GM19238 (cell line): ENCODE measurements at regions not wholly inside any gene's neighbourhood (a gene's known extent, or its start where the extent isn't known, plus 50 kb on each side); places are given as distances from the start of the nearest gene placed in this dataset.
"Not testable (repeated sequence)": the region's sequence is repeated elsewhere in the genome, so short reads cannot be mapped to it uniquely, and the experiment has no call there.

Source experiments
- DNase-seq: peaks from one replicate; pipeline ENCODE4 v3.0.0; 2011; ENCODE audit warnings: low spot score; ENCODE audit not compliant: insufficient read length

- DNase-seq = no peak
These were observed 872.2 kb upstream of the AUTS2 start for GRCh38 chr7:68725843-68726785.

- not testable (repeated sequence) for DNase-seq
These were observed 869.6 kb upstream of the AUTS2 start for GRCh38 chr7:68728720-68729119.

- DNase-seq = no peak
These were observed 868.9 kb upstream of the AUTS2 start for GRCh38 chr7:68729371-68729770.

- DNase-seq = no peak
These were observed 868.1 kb upstream of the AUTS2 start for GRCh38 chr7:68730194-68730593.

- no peak for DNase-seq
These were observed 867.3 kb upstream of the AUTS2 start for GRCh38 chr7:68730964-68731363.

GRCh38 chr7:68733219-68734153, 864.8 kb upstream of the AUTS2 start:
- DNase-seq = no peak

GRCh38 chr7:68734431-68734830, 863.8 kb upstream of the AUTS2 start:
- DNase-seq = no peak

GRCh38 chr7:68739306-68739705, 859.0 kb upstream of the AUTS2 start:
- no peak for DNase-seq

GRCh38 chr7:68744036-68744435, 854.2 kb upstream of the AUTS2 start:
- DNase-seq = no peak

- no peak for DNase-seq
These were observed 849.1 kb upstream of the AUTS2 start for GRCh38 chr7:68748934-68749900.

GRCh38 chr7:68752485-68753178, 845.6 kb upstream of the AUTS2 start:
- DNase-seq = no peak

- DNase-seq = no peak
These were observed 843.9 kb upstream of the AUTS2 start for GRCh38 chr7:68754414-68754813.

- no peak for DNase-seq
These were observed 841.2 kb upstream of the AUTS2 start for GRCh38 chr7:68756986-68757495.

GRCh38 chr7:68760556-68760955, 837.7 kb upstream of the AUTS2 start:
- no peak for DNase-seq

- DNase-seq = no peak
These were observed 830.8 kb upstream of the AUTS2 start for GRCh38 chr7:68767462-68767861.

GRCh38 chr7:68770649-68771048, 827.6 kb upstream of the AUTS2 start:
- DNase-seq = no peak

- DNase-seq = no peak
These were observed 821.9 kb upstream of the AUTS2 start for GRCh38 chr7:68776326-68776725.

GRCh38 chr7:68783684-68784083, 814.6 kb upstream of the AUTS2 start:
- no peak for DNase-seq

- DNase-seq = no peak
These were observed 813.2 kb upstream of the AUTS2 start for GRCh38 chr7:68785036-68785435.

GRCh38 chr7:68787566-68787965, 810.7 kb upstream of the AUTS2 start:
- no peak for DNase-seq
